ENCODE measurements at regions not wholly inside any gene's neighbourhood (a gene's known extent, or its start where the extent isn't known, plus 50 kb on each side); places are given as distances from the start of the nearest gene placed in this dataset.

DNA sequence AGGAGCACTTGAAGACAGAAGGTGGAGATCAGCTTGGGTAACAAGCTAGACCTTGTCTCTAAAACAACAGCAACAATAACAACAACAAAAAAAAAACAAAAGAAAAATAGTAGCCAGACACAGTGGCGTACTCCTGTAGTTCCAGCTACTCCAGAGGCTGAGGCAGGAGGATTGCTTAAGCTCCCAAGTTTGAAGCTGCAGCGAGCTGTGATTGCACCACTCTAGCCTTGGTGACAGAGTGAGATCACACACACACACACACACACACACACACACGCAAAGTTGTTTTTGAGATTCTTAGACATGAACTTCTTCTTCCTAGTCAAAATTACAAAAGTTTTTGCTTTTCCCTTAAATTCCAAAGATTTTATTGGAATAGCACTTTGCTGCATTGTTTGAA is 93.0 kb upstream of the IGSF10 start:
- Histone ChIP-seq H3K9me3 (no peaks in the 10 kb centered on the region), H3K4me3 (no peak overlapping the region), H3K4me1 (peaks cover 0 to 9% of the 10 kb centered on the region in 2 donors), H3K36me3 (no peaks in the 10 kb centered on the region), H3K27me3 (no peaks in the 10 kb centered on the region), H3K27ac (no peak overlapping the region)
- TF ChIP-seq, protein P1, sequence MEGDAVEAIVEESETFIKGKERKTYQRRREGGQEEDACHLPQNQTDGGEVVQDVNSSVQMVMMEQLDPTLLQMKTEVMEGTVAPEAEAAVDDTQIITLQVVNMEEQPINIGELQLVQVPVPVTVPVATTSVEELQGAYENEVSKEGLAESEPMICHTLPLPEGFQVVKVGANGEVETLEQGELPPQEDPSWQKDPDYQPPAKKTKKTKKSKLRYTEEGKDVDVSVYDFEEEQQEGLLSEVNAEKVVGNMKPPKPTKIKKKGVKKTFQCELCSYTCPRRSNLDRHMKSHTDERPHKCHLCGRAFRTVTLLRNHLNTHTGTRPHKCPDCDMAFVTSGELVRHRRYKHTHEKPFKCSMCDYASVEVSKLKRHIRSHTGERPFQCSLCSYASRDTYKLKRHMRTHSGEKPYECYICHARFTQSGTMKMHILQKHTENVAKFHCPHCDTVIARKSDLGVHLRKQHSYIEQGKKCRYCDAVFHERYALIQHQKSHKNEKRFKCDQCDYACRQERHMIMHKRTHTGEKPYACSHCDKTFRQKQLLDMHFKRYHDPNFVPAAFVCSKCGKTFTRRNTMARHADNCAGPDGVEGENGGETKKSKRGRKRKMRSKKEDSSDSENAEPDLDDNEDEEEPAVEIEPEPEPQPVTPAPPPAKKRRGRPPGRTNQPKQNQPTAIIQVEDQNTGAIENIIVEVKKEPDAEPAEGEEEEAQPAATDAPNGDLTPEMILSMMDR (IDR thresholded peaks at IDR 0.05) = no peak
- peak; percentile 82 for DNase-seq (ENCODE audit: low spot score)

DNA sequence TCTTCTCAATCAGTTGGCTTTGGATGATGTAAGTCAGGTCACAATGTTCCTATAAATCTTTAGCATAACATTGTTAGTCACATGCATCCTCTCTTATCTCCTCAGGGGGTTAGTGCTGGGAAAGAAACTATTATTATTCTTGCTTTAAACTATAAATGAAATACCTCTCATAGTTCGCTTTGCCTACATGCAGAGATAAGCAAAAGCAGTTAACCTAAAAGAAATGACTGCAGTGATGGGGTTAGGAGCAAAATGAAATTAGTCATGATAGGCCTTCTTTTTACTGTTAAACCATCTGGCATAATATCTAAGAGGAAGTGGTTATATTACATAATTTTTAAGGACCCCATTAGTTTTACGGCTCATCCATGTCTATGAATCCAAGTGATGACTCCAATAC is 91.7 kb upstream of the IGSF10 start:
- DNase-seq (ENCODE audit: low spot score) = no peak
- Histone ChIP-seq H3K4me1 (peaks cover 0 to 9% of the 10 kb centered on the region in 2 donors), H3K27me3 (no peaks in the 10 kb centered on the region), H3K36me3 (no peaks in the 10 kb centered on the region), H3K9me3 (no peaks in the 10 kb centered on the region), H3K27ac (no peak overlapping the region), H3K4me3 (no peak overlapping the region)
- TF ChIP-seq, protein P1 (IDR thresholded peaks at IDR 0.05) = no peak

DNA sequence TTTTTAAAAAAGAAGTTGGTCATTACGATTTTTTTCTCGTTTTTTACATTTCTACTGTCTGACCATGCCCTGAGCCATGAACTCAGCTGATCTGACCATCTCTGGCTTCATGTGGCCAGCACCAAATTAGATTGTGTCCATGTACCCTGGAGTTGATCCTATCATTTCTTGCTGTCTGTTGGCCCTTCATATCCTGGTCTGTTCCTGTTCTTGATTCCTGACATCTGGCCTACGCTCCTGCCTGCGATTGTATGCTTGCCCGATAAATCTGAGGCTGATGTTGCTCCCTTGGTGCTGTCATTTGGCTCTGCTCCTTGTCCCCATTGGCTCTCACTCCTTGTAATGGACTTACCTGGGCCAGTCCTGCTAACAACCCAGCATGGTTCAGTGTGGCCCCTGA is 89.8 kb upstream of the IGSF10 start:
- H3K4me3 ChIP-seq = no peak overlapping the region
- H3K36me3 ChIP-seq = no peaks in the 10 kb centered on the region
- TF ChIP-seq, protein P1 (IDR thresholded peaks at IDR 0.05) = no peak
- no peaks in the 10 kb centered on the region for H3K9me3 ChIP-seq
- H3K27me3 ChIP-seq = no peaks in the 10 kb centered on the region
- H3K4me1 ChIP-seq = peaks cover 0 to 9% of the 10 kb centered on the region in 2 donors
- no peak for DNase-seq (ENCODE audit: low spot score)
- H3K27ac ChIP-seq = peak overlapping the region in 1 of 2 donors; percentile 30

DNA sequence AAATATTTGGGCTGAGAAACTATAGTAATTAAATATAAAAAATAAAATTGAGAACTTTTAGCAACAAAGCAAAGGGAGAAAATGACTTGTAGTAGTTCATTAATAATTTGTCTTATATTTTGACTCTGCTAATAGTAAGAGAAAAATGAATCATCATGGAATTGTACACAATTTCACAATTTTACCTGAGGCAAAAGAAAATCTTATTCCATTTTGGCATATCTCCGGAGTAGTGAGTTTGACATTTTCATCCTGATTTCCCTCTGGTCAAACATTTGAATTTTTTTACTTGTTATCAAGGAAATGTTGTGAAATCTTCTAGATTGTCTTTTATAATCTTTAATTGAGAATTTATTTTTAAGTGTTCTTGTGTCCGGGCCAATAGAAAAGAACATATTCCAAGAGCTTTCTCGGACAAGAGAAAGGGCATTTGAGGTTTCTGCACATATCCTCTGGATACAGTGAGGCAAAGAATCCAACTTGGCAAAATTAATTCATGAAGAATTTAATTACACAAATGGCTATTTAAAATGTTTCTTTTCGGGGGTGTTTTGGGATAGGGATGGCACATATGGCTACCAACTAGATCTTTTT is 89.3 kb upstream of the IGSF10 start:
- no peaks in the 10 kb centered on the region for H3K9me3 ChIP-seq
- H3K36me3 ChIP-seq = no peaks in the 10 kb centered on the region
- H3K4me3 ChIP-seq = no peak overlapping the region
- peaks cover 0 to 9% of the 10 kb centered on the region in 2 donors for H3K4me1 ChIP-seq
- no peaks in the 10 kb centered on the region for H3K27me3 ChIP-seq
- TF ChIP-seq, protein P1 (IDR thresholded peaks at IDR 0.05) = no peak
- H3K27ac ChIP-seq = no peak overlapping the region
- DNase-seq (ENCODE audit: low spot score) = no peak

DNA sequence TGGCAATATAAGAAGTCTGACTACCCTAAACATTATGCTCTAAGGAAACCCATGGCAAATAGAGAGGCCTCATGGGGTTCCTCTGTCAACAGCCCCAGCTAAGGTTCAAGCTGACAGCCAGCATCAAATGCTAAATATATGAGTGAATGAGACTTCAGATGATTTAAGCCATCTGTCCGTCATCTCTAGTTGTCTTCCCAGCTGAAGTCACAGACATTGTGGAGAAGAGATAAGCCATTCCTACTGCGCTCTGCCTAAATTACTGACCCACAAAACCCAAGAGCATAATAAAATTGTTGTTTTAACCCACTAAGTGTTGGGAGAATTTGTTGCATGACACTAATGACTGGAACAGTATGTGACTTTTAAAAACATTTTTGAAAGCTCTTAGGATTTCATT is 87.3 kb upstream of the IGSF10 start:
- Histone ChIP-seq H3K4me3 (no peak overlapping the region), H3K4me1 (peaks cover 0 to 9% of the 10 kb centered on the region in 2 donors), H3K36me3 (no peaks in the 10 kb centered on the region), H3K27ac (no peak overlapping the region), H3K27me3 (no peaks in the 10 kb centered on the region), H3K9me3 (no peaks in the 10 kb centered on the region)
- no peak for DNase-seq (ENCODE audit: low spot score)
- TF ChIP-seq, protein P1 (IDR thresholded peaks at IDR 0.05) = no peak

DNA sequence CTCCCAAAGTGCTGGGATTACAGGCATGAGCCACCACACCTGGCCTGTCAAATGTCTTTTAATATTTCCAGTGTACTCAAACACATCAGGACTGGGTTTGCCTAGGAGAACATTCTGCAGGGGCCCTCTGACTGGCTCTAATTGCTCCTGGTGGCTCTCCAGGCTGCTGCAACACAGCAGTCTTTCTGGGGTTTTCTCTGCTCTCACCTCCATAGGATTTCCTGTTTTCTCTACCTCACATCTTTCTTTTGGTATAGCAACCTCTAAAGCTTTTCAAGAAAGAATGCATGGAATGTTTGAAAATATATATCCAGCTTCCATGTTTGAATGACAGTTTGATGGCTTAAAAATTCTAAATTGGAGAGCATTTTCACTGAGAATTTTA is 83.3 kb upstream of the IGSF10 start:
- no peak overlapping the region for H3K4me3 ChIP-seq
- DNase-seq (ENCODE audit: low spot score) = no peak
- no peak overlapping the region for H3K27ac ChIP-seq
- H3K36me3 ChIP-seq = no peaks in the 10 kb centered on the region
- no peaks in the 10 kb centered on the region for H3K27me3 ChIP-seq
- H3K9me3 ChIP-seq = no peaks in the 10 kb centered on the region
- TF ChIP-seq, protein P1 (IDR thresholded peaks at IDR 0.05) = no peak
- peaks cover 0 to 3% of the 10 kb centered on the region in 2 donors for H3K4me1 ChIP-seq
